Esophagus (tissue), 2 donors: ENCODE measurements at regions not wholly inside any gene's neighbourhood (a gene's known extent, or its start where the extent isn't known, plus 50 kb on each side); places are given as distances from the start of the nearest gene placed in this dataset.

ENCODE experiments used
- H3K27ac ChIP-seq, 2 donors: one replicate each; pipeline ENCODE4 v1.5.1; 2013; ENCODE audit warnings: low read depth in 2 of 2, mild to moderate bottlenecking in 2 of 2, inconsistent platforms in 1 of 2, low read length in 1 of 2, moderate library complexity in 1 of 2
- H3K27me3 ChIP-seq, 2 donors: one replicate each; pipeline ENCODE4 v1.6.1; 2013; ENCODE audit warnings: low read length in 2 of 2, control low read depth in 1 of 2, mild to moderate bottlenecking in 1 of 2; ENCODE audit not compliant: insufficient read depth in 2 of 2, control insufficient read depth in 1 of 2
- H3K36me3 ChIP-seq, 2 donors: one replicate each; pipeline ENCODE4 v1.6.1; 2013; ENCODE audit warnings: low read length in 1 of 2; ENCODE audit not compliant: control insufficient read depth in 2 of 2, insufficient read depth in 2 of 2
- H3K4me1 ChIP-seq, 2 donors: one replicate each; pipeline ENCODE4 v1.6.1; 2013; ENCODE audit warnings: low read length in 1 of 2; ENCODE audit not compliant: control insufficient read depth in 2 of 2, insufficient read depth in 2 of 2
- H3K4me3 ChIP-seq, 2 donors: one replicate each; pipeline ENCODE4 v1.5.1; 2013; ENCODE audit warnings: low read length in 2 of 2, mild to moderate bottlenecking in 2 of 2, low read depth in 1 of 2, moderate library complexity in 1 of 2
- H3K9me3 ChIP-seq, 2 donors: one replicate each; pipeline ENCODE4 v1.6.1; 2013; ENCODE audit warnings: mild to moderate bottlenecking in 2 of 2, low read depth in 1 of 2, low read length in 1 of 2, moderate library complexity in 1 of 2; ENCODE audit not compliant: control insufficient read depth in 2 of 2, insufficient read depth in 1 of 2
- WGBS, 2 donors: extraction: QIAGEN DNeasy Blood & Tissue Kit; methylation state at CpG; one replicate each; pipeline ENCODE4 v1.1.7; 2013; 5-methylcytosine and 5-hydroxymethylcytosine counted together
- donor health status: healthy with polysubstance abuse.
- donor health status: Bipolar disorder and iron deficiency.

DNA sequence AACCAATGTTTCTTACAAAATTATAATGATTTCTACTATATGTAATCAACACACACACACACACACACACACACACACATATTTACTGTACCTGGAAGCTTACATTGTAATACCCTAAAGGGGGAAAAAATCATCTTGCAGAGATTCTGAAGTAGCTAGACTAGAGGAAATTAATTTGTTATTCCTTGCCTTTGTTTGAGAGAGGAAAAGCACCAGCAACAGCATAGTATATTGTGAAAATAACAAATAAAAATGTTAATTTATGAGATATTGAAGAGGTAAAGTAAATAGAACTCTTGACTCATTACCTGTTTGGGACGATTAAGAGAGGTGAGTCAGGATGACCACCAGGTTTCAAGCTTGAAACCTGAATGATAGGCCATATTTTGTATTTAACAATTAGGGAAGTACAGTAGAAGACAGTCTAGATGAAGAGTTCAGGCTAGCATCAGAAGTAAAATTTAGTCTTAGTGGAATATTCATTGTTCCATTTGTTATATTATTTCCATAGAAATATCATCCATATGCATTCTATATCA, 873.4 kb upstream of the PCDH10 start:
- no peak overlapping the region for H3K4me3 ChIP-seq
- no peaks in the 10 kb centered on the region for H3K36me3 ChIP-seq
- H3K9me3 ChIP-seq = no peaks in the 10 kb centered on the region
- H3K4me1 ChIP-seq = no peaks in the 10 kb centered on the region
- H3K27ac ChIP-seq = no peak overlapping the region
- 27 to 51% methylated on average over 1 of the region's 1 CpG for WGBS, 2 donors
- H3K27me3 ChIP-seq = no peaks in the 10 kb centered on the region

DNA sequence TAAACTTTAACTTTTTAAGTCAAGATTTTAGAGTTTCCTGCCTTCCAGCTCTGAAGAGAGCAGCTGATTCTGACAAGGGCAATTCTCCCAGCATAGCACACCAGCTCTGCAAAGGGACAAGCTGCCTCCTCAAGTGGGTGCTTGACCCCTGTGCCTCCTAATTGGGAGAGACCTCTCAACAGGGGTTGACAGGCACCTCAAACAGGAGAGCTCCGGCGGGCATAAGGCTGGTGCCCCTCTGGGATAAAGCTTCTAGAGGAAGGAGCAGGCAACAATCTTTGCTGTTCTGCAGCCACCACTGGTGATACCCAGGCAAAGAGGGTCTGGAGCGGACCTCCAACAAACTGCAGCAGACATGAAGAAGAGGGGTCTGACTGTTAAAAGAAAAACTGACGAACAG, 872.9 kb upstream of the PCDH10 start:
- 82 to 83% methylated on average over 4 of the region's 4 CpGs for WGBS, 2 donors
- Histone ChIP-seq H3K9me3 (no peaks in the 10 kb centered on the region), H3K36me3 (no peaks in the 10 kb centered on the region), H3K4me3 (no peak overlapping the region), H3K4me1 (no peaks in the 10 kb centered on the region), H3K27ac (no peak overlapping the region), H3K27me3 (no peaks in the 10 kb centered on the region)

DNA sequence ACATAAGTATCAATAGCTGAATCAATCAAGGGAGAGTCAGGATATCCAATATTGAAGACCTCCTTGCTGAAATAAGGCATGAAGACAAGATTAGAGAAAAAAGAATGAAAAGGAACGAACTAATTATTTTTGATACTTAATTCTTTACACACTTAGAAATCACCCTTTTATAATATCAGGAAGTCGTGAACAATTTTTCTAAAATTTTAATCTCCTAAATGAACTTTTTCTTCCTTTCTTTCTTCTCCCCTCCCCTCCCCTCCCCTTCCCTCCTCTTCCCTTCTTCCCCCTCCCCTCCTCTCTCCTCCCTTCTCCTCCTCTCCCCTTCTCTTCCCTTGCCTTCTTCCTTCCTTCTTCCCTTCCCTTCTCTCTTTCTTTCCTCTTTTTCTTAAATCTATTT, 872.1 kb upstream of the PCDH10 start:
- WGBS, 2 donors = 86 to 89% methylated on average over 2 of the region's 2 CpGs
- H3K27me3 ChIP-seq = no peaks in the 10 kb centered on the region
- H3K36me3 ChIP-seq = no peaks in the 10 kb centered on the region
- H3K9me3 ChIP-seq = no peaks in the 10 kb centered on the region
- no peaks in the 10 kb centered on the region for H3K4me1 ChIP-seq
- no peak overlapping the region for H3K4me3 ChIP-seq
- H3K27ac ChIP-seq = no peak overlapping the region

DNA sequence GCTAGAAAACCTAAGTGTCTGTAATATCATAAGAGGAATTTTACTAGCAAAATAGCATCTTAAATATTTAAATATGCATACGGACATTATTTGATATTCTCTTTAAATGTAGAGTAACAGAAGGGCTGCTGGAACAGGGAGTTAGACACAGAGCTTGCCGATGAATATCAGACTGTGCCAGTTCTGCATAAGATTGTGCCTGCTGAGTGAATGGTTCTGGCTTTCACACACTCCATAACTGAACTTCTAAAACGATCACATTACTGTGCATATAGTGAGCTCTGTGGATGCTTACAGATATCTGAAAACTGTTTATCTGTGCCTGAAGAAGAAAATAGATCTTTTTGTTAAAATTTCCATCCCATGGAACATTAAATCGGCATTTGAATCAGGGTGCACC, 867.4 kb upstream of the PCDH10 start:
- WGBS, 2 donors = 78 to 80% methylated on average over 4 of the region's 4 CpGs
- no peak overlapping the region for H3K27ac ChIP-seq
- H3K36me3 ChIP-seq = no peaks in the 10 kb centered on the region
- H3K9me3 ChIP-seq = no peaks in the 10 kb centered on the region
- no peaks in the 10 kb centered on the region for H3K27me3 ChIP-seq
- H3K4me1 ChIP-seq = no peaks in the 10 kb centered on the region
- H3K4me3 ChIP-seq = no peak overlapping the region

GRCh38 chr4:132284910-132285426, 864.1 kb upstream of the PCDH10 start:
- no peaks in the 10 kb centered on the region for H3K27me3 ChIP-seq
- 92 to 93% methylated on average over 1 of the region's 1 CpG for WGBS, 2 donors
- H3K27ac ChIP-seq = no peak overlapping the region
- no peaks in the 10 kb centered on the region for H3K4me1 ChIP-seq
- H3K36me3 ChIP-seq = no peaks in the 10 kb centered on the region
- H3K4me3 ChIP-seq = no peak overlapping the region
- H3K9me3 ChIP-seq = no peaks in the 10 kb centered on the region

- H3K9me3 ChIP-seq = no peaks in the 10 kb centered on the region
- no peak overlapping the region for H3K27ac ChIP-seq
- H3K36me3 ChIP-seq = no peaks in the 10 kb centered on the region
- H3K4me3 ChIP-seq = no peak overlapping the region
- H3K4me1 ChIP-seq = no peaks in the 10 kb centered on the region
- 27 to 28% methylated on average over 1 of the region's 1 CpG for WGBS, 2 donors
- no peaks in the 10 kb centered on the region for H3K27me3 ChIP-seq
These were observed 851.7 kb upstream of the PCDH10 start for GRCh38 chr4:132297346-132297745.

DNA sequence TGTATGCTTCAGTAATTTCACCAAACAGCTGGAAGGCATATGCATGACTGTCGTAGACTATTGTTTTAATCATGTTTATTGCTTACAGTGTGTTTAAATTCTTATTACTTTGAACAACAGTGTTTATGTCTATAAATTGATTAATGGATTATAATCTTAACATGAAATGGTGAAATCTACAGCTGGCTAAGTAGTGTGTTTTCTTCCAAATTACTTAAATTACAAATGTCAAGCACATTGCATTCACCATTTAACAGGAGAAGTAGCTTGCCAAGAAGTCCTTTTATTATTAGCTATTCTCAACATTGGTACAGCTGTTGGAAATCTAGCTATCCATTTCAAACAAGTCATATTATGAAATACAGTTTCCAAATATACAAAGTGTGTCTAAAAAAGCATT, 849.3 kb upstream of the PCDH10 start:
- WGBS, 2 donors = 47 to 61% methylated on average over 1 of the region's 1 CpG
- Histone ChIP-seq H3K4me3 (no peak overlapping the region), H3K9me3 (no peaks in the 10 kb centered on the region), H3K27ac (no peak overlapping the region), H3K27me3 (no peaks in the 10 kb centered on the region), H3K4me1 (no peaks in the 10 kb centered on the region), H3K36me3 (no peaks in the 10 kb centered on the region)

GRCh38 chr4:132312521-132312920, 836.6 kb upstream of the PCDH10 start:
- Histone ChIP-seq H3K9me3 (no peaks in the 10 kb centered on the region), H3K36me3 (no peaks in the 10 kb centered on the region), H3K27me3 (no peaks in the 10 kb centered on the region), H3K4me1 (no peaks in the 10 kb centered on the region), H3K4me3 (no peak overlapping the region), H3K27ac (no peak overlapping the region)
- WGBS, 2 donors = 69 to 73% methylated on average over 2 of the region's 2 CpGs

DNA sequence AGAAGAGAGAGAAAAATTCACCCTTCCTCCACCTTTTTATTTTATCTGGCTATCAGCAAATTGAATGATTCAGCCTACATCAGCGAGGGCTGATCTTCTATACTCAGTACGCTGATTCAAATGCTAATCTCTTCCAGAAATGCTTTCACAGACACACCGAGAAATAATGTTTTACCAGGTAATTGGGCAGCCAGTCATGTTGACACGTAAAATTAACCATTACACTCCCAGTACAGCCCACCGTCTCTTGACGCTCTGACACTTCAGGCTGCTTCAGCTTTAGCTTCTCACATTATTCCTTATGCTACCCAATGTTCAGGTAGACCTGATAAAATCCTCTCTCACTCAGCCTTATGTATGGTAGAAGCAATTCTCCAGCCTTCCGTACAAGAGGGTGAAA, 835.2 kb upstream of the PCDH10 start:
- Histone ChIP-seq H3K4me3 (no peak overlapping the region), H3K36me3 (no peaks in the 10 kb centered on the region), H3K27ac (no peak overlapping the region), H3K27me3 (no peaks in the 10 kb centered on the region), H3K4me1 (no peaks in the 10 kb centered on the region), H3K9me3 (no peaks in the 10 kb centered on the region)
- WGBS, 2 donors = 74 to 82% methylated on average over 7 of the region's 7 CpGs

GRCh38 chr4:132316738-132317137, 832.4 kb upstream of the PCDH10 start:
- Histone ChIP-seq H3K36me3 (no peaks in the 10 kb centered on the region), H3K27ac (no peak overlapping the region), H3K4me3 (no peak overlapping the region), H3K27me3 (no peaks in the 10 kb centered on the region), H3K4me1 (no peaks in the 10 kb centered on the region), H3K9me3 (no peaks in the 10 kb centered on the region)
- WGBS, 2 donors = 87 to 88% methylated on average over 2 of the region's 2 CpGs
